NK-92 treated with Interleukin-12 subunit alpha and Interleukin-12 subunit beta, amount 100 ng/mL, for 24 hours (cell line): ENCODE measurements at regions not wholly inside any gene's neighbourhood (a gene's known extent, or its start where the extent isn't known, plus 50 kb on each side); places are given as distances from the start of the nearest gene placed in this dataset.

ENCODE experiments used
- DNase-seq: peaks from one replicate; lab custom pipeline; 2025; lab: John Stamatoyannopoulos, UW

- DNase-seq, result no peak
Measured at GRCh38 chr5:165631235-165631634, 2125.8 kb downstream of the MAT2B start.

- no peak for DNase-seq
Measured at GRCh38 chr5:165642366-165642765, 2136.9 kb downstream of the MAT2B start.

- no peak for DNase-seq
Measured at GRCh38 chr5:165665735-165666400, 2160.4 kb downstream of the MAT2B start.

- DNase-seq, result no peak
Measured at GRCh38 chr5:165673499-165673898, 2168.1 kb downstream of the MAT2B start.

- no peak for DNase-seq
Measured at GRCh38 chr5:165695796-165696195, 2190.4 kb downstream of the MAT2B start.

- DNase-seq, result no peak
Measured at GRCh38 chr5:165705960-165706359, 2200.5 kb downstream of the MAT2B start.

- no peak for DNase-seq
Measured at GRCh38 chr5:165712011-165712410, 2206.6 kb downstream of the MAT2B start.

- no peak for DNase-seq
Measured at GRCh38 chr5:165714598-165714997, 2209.2 kb downstream of the MAT2B start.

- DNase-seq, result no peak
Measured at GRCh38 chr5:165720901-165721300, 2215.5 kb downstream of the MAT2B start.

- no peak for DNase-seq
Measured at GRCh38 chr5:165722401-165722800, 2217.0 kb downstream of the MAT2B start.

GRCh38 chr5:165723931-165724330 is 2218.5 kb downstream of the MAT2B start:
- no peak for DNase-seq

GRCh38 chr5:165728425-165728824 is 2223.0 kb downstream of the MAT2B start:
- DNase-seq, result no peak

- no peak for DNase-seq
Measured at GRCh38 chr5:165735388-165735787, 2230.0 kb downstream of the MAT2B start.

GRCh38 chr5:165739079-165739741 is 2233.8 kb downstream of the MAT2B start:
- no peak for DNase-seq

GRCh38 chr5:165757791-165758190 is 2252.4 kb downstream of the MAT2B start:
- no peak for DNase-seq

GRCh38 chr5:165775111-165775510 is 2269.7 kb downstream of the MAT2B start:
- no peak for DNase-seq

GRCh38 chr5:165779505-165779904 is 2274.1 kb downstream of the MAT2B start:
- DNase-seq, result no peak

- DNase-seq, result no peak
Measured at GRCh38 chr5:165780901-165781300, 2275.5 kb downstream of the MAT2B start.

- no peak for DNase-seq
Measured at GRCh38 chr5:165781738-165782137, 2276.3 kb downstream of the MAT2B start.

- DNase-seq, result no peak
Measured at GRCh38 chr5:165783024-165783423, 2277.6 kb downstream of the MAT2B start.

GRCh38 chr5:165786073-165786472 is 2280.7 kb downstream of the MAT2B start:
- no peak for DNase-seq

- DNase-seq, result no peak
Measured at GRCh38 chr5:165795073-165795472, 2289.7 kb downstream of the MAT2B start.

GRCh38 chr5:165805756-165806155 is 2300.3 kb downstream of the MAT2B start:
- no peak for DNase-seq

GRCh38 chr5:165808335-165808734 is 2302.9 kb downstream of the MAT2B start:
- DNase-seq, result no peak
